ENCODE measurements at regions not wholly inside any gene's neighbourhood (a gene's known extent, or its start where the extent isn't known, plus 50 kb on each side); places are given as distances from the start of the nearest gene placed in this dataset.

- TF ChIP-seq CTCF (IDR thresholded peaks at IDR 0.05; ENCODE audit: low read length) (no peak), EZH2 (optimal IDR thresholded peaks at IDR 0.05; ENCODE audit: low read depth, low read length) (no peak), EZH2phosphoT487 (IDR thresholded peaks at IDR 0.05; ENCODE audit: low read length) (no peak)
These were observed 59.0 kb upstream of the MACF1 start for GRCh38 chr1:39145331-39145965.

Measured in MM.1S (cell line).